GM18519 (cell line): ENCODE measurements at regions not wholly inside any gene's neighbourhood (a gene's known extent, or its start where the extent isn't known, plus 50 kb on each side); places are given as distances from the start of the nearest gene placed in this dataset.
"Not testable (repeated sequence)": the region's sequence is repeated elsewhere in the genome, so short reads cannot be mapped to it uniquely, and the experiment has no call there.

ENCODE experiments used
- ATAC-seq: cut with Tn5 transposase; IDR thresholded peaks from one replicate; pipeline ENCODE4 v1.9.1; 2021; ENCODE audit warnings: mild to moderate bottlenecking, moderate library complexity; ENCODE audit not compliant: unreplicated experiment, low FRiP score

DNA sequence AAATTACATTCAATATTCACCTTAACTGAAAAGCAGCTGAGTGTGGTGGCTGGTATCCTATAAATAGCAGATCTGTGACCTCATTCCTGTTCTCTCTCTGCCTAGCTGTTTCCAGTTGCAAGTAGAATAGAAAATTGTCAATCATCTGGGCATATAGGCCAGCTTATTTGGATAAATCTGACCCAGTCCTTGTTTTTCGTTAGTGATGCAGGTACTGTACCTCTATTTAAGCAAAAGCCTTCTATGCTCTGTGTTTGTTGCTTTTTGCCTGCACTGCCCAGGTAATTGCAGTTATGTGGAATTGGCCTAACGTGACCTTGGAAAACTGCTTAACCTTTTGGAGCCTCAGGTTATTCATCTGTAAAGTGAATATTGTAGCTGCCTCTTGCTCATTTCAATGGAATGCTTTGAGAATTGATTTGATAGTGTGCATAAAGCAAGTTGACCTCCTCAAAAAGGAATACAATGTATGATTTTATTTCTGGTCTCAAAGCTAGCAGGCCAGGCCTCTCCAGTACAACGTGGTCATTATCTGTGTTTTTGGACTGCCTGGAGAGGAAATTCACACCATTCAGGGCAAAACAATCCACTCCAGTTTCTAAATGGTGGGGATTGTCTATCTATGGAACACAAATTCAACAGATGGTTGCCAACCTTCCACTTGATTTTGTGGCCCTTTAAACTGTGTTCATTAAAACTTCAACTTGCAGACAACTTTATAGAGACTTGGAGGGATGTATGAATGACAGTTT is 508.7 kb upstream of the CITED2 start:
- no peak for ATAC-seq

DNA sequence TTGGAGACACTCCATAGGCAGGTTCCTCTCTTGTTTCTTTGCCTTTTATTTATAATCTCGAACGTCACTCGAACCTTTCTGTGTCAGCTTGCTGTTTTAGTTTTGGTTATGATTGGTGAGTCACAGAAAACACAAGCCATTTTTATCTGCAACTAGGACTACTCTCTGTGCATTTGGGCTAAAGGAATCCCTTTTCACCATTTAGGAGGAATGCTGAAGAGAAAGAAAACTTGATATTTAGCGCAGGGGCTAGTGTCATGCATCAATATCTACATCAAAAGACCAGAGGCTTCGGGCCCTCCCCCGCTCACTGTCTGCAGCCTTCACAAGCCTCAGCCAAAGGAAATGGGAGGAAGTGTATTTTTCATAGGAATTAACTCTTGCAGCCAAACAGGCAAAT is 507.8 kb upstream of the CITED2 start:
- no peak for ATAC-seq

DNA sequence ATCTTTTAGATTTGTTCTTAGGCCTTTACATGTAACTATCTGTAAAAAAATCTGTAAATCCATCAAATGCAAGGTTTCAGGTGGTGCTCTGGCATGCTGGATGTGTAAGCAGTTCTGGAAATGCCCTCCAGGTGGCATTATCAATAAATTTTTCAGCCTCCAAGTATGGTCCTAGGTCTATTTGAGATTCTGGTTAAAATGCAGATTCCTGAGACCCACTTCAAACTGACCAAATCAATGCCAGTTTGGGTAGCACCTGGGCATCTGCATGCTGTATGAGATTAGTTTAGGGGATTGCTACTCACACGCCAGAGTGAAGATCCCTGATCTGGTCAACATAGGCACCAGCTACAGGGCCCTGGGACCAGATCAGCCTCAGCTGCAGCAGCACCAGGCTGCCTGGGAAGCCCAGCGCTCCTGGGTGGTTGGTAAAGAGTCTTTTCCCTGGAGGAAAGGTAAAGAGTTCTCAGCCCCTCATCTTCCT is 507.3 kb upstream of the CITED2 start:
- ATAC-seq, result peak; percentile 77

DNA sequence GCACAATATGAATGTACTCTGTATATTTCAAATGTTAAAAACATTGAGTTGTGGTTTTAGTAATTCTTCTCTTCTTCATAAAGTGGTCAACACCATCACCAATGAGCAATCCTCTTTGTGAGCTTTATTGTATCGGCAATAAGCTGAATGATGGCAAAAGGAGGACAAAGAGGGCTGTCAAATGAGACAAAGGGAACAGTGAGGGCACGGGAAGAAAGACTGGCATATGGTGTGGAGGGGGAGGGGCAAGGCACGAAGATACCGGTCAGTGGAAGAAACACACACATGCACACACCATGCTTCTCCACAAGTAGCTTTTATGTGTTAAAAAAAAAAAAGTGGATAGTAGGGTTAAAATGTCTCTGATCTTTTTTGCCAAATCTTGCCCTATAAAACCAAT is 506.8 kb upstream of the CITED2 start:
- ATAC-seq, result no peak

DNA sequence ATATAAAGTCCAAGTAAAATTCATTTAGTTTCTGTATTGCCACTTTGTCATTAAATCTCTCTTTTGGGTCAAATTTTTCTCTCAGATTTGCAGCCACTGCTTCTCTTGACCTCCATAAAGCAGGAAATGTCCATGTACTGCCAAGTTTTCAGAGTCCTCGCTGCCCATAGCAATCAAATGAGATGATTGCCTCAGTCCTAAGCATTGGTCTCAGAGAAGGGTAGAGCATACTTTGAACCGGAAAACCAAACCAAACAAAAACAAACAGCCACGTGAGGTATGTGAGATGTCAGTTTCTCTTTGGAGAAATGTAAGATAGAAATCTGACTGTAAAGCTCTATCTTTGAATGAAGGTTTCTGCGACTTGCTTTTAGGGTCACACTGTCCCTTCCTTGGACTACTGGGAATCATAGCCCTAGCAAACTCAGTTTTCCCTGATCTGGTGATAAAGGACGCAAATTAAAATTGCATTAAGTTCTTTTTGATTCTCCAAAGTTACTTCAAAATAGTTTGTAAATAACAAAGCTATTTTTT is 505.4 kb upstream of the CITED2 start:
- ATAC-seq, result no peak

DNA sequence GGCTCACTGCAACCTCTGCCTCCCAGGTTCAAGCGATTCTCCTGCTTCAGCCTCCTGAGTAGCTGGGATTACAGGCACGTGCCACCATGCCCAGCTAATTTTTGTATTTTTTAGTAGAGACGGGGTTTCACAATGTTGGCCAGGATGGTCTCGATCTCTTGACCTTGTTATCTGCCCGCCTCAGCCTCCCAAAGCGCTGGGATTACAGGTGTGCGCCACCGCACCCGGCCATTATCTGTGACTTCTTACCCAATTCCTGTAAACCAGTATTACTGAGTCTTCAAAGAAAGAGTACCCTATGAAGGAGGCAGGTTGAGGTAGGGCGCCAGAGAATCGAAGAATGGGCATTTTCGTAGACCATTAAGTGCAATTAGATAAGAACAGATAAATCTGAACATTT is 504.8 kb upstream of the CITED2 start:
- not testable (repeated sequence) for ATAC-seq

DNA sequence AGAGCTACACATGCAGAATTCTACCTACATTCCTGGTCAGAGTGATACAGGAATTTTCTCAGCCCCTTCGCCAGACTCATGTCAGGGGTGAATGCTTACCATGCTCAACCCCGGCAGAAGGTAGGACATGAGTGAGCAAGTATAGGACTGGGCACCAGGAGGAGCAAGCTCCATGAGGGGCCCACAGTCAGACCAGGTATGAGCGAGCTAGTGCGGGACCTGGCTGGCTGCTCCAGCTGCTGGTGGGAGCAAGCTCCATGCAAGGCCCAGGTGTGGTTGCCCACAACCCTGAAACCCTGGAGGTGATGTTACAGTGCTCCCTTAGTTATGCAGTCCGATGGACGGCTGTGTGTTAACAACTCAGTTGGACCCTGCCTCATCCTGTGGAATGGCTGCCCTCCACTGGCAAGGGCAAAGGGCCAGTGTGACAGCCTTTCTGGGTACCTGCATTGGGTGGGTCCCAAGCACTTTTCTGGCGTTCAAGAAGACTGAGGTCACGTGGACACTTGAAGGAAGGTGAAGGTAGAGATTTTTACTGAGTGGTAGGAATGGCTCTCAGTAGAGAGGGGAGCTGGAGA is 503.5 kb upstream of the CITED2 start:
- ATAC-seq, result no peak

DNA sequence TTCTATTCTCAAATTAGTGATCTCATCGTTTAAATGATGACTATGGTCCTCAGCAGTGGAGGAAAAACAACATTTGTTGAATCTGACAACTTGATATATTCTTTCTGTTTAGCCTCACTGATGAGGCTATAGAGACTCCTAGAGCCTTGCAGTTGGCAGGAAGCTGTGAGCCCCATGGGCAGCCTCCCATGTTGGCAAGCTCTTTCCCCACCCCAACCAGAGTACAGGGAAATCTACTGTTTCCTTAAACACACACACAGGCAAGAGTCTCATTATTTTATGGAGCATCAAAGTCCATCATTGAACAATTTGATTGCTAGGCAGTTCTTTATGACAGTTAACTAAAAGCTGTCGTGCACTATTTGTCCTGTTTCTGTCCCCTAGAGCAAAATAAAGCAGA is 498.2 kb upstream of the CITED2 start:
- no peak for ATAC-seq

DNA sequence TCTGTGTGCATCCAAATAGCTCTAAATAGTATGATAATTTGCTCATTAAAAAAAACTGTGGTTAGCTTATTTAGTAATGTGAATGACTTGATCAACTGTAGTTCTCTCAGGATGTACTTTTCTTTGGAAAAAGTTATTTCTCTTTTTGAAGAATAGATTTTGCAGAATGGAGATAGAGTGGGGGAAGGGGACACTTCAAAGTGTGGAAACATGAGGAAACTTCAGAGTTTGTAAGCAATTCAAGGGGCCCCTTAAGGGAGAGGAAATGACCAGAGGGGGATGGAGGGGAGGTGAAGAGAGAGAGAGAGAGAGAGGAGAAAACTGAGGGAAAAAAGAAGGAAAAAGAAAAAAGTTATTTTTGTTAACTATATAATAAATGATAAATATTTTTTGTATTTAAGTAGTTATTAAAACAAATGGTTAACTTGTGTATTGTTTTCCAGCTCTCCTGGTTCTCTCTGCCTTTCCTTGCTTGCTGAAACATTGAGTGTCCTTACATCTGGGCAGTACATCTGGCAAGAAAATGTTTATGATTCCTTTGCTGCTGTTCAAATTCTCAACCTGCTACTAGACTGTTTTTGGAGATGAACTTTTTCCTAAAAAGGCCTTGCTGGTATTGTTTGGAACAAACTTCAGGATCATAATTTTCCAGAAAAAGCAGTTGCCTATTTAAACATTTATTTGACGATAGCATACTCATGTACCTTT is 497.5 kb upstream of the CITED2 start:
- no peak for ATAC-seq

DNA sequence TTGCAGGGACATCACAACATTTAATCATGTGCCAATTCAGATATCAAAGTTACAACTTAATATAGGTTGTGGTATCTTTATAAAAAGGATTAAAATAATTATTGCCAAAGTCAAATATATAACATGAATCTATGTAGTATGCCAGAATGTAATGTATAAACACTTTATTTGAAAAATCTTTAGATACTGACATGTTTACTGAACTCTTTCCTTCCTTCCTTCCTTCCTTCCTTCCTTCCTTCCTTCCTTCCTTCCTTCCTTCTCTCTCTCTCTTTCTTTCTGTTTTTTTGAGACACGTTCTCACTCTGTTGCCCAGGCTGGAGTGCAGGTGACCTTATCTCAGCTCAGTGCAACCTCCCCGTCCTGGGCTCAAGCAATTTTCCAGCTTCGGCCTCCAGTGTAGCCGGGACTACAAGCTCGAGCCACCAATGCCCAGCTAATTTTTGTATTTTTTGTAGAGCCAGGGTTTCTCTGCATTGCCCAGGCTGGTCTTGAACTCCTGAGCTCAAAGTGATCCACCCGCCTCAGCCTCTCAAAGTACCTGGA is 496.8 kb upstream of the CITED2 start:
- ATAC-seq, result no peak

DNA sequence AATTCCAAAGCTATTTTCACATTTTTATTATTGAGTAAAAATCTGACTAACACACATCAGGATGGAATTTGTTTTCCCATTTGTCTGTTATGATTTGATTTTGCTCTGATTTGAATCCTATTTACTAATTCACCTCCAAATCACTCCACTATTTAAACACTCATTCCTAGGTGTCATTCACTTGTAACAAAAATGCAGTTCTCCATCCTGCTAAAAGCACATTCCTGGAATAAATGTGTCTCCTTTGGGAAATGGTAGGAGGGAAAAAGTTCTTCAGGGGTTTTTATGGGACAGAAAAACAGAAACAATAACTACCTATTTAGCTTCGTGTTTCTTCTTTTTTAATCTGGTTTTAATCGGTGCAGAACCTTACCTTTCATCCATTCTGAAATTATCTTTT is 494.1 kb upstream of the CITED2 start:
- no peak for ATAC-seq

DNA sequence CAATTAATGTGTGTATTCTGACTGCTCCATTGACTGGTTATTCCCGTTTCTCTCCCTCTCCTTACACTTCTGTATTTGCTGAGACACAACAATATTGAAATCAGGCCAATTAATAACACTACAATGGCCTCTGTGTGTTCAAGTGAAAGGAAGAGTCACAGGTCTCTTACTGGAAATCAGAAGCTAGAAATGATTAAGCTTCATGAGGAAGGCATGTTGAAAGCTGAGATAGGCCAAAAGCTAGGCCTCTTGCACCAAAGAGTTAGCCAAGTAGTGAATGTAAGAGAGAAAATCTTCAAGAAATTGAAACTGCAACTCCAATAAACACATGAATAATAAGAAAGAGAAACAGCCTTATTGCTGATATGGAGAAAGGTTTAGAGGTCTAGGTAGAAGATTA is 489.5 kb upstream of the CITED2 start:
- no peak for ATAC-seq

DNA sequence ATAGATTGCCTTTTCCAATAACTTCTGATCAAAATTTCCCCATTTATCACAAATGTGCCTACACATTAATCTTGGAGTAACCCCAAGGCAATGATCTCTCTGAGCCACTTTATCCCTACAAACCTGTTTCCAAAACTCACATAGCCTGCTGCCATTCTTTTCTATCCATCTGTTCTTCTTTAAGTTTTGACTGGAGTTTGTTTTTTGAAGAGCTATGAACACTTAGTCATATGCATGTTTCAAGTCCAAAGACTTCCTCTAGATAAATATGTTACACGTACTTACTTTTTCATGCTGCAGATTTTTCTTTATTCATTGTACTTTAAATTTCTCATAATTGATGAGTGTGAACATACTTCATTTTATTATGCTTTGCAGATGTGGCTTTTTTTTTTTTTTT is 488.9 kb upstream of the CITED2 start:
- ATAC-seq, result no peak

DNA sequence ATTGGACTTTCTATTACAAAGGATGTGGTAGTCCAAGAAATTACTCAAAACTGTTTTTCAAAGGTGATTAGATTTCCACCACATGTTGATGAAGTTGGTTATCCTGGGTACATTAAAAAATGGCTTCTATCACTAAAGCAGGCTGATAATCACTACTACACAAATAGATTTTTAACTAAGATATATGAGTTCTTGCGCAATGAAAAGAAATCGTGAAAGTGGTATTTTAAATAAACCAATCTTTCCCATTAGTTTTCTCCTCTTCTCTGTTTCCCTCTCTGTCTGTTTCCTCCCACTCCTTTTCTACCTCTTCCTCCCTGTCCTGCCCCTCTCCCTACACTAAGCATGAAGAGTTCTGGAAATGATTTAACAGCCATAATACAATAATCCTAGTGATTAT is 487.9 kb upstream of the CITED2 start:
- ATAC-seq, result no peak

DNA sequence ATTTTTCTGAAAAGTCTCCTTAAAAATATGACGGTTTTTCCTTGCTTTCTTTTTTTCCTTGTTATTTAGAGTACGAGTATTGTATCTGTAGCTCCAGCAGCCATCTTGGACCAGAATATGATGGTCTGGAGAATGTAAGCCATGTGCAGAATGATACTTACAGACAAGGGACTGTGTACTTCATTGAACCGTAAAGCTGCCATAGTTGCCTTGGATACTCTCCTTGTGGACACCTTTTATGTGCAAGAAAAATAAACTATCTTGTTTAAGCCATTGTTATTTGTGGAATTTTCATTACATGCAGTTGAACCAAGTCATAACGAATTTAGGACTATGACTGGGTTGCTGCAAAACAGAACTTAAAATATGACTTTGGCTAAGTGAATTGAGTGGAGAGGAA is 485.8 kb upstream of the CITED2 start:
- no peak for ATAC-seq

DNA sequence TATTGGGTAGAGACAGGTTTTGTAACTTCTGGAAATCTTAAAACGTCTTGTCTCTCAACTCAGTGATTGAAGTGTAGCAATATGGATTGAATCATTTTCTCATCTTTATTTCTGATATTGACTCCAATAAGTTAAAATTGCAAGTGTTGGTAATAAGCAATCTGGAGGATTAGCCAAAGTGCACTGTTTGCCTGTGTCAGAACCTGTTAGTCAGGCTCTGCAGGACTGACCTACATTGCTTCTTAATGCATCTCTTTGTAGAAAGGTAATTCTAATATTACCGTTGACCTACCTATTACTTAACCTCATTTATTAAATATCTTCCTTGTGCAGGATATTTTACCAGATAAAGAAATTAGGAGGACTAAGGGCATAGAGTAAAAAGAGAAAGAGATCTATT is 484.0 kb upstream of the CITED2 start:
- ATAC-seq, result no peak

DNA sequence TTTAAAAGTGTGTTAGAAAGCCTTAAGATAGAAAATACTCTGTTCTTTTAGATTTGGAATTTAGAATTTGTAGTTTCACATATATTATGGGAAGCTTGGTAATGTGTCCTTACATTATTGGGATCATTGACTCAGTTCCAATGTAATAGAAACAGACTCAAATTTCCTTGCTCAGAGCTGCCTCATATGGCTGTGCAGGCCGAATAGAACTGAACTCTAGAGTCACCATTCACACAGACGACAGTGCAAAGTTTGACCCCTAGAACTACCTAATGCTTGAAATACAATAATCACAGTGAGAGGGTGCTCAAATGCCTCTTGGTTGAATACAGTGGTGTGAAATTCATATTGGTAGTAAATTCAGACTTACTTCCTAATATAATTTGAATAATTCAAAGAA is 482.7 kb upstream of the CITED2 start:
- ATAC-seq, result no peak

DNA sequence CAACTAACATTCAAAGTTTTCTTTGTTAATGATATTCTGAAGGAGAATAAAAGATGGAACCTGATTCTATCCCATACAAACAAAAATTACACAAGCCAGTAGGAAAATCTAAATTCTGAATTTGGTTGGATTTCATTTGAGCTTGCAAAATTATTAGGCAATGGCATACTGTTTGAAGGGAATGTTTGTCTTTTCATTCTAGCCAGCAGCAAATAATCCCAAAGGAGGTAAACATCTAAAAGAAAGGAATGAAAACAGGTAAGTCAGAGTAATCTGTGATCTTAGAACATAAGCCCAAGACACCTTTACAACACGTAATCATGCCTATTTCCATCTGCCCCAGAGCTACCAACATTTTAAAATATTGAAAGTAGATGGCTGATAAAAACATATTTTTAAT is 482.1 kb upstream of the CITED2 start:
- ATAC-seq, result no peak

DNA sequence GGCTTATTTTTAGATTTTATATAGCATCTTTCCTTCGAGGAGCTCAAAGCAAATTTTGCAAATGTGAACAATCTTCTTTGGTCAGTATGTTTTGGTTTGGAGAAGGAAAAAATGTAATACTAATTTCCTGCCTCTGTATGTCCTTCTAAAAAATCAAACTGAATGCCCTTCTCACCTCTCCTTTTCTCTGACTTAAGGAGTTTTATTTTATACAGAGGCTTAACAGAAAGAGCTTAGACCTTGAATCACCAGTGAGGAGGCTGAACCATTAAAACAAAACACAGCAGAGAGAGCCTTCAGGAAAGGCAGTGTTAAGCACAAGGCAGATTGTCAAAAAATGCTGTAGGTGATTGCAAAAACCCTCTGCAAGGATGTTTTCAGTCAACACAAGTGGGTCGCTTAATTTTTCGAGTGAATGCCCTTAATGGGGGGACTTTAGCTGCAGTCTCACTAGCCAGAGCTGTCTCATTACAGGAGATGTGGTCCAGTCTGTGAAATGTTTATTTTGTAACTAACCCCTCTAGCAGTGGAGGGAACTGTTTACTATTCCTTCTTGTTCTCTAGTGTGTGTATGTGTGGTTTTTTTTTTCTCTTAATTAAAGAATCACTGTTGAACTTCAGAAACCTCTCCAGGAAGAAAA is 481.3 kb upstream of the CITED2 start:
- no peak for ATAC-seq

DNA sequence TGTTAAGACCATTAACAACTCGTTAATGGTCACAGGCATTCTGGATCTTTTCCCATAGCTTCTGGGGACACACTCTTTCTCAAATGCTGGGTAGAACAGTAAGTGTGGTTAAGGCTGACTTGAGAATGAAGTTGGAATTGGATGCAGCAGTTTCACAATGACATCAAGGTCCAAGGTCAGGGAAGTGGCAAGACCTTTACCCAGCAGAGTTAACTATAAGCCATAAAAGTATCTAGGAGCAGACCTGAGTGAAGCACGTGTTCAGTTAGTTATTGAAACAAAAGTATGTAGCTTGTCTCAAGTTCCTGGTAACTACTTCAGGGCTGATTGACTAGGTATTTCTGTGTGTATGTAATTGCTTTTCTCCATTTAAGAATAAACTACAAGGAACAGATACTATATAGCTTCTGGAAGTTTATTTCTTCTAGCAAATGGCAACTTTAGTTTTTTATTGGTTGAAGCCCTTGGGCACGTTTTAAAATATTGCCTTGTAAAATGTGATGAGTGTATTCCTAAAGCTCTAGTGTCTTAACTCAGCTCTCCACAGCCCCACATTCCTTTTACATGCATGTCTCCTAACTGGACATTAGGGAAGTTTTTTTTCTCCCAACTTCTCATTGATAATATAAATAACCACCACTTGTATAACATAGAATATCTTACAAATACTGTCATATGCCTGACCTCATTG is 479.0 kb upstream of the CITED2 start:
- no peak for ATAC-seq
